IMR-90 (cell line): ENCODE measurements at regions not wholly inside any gene's neighbourhood (a gene's known extent, or its start where the extent isn't known, plus 50 kb on each side); places are given as distances from the start of the nearest gene placed in this dataset.

Experiments
- ATAC-seq: fragments of 200-7000 bp; cut with Tn5 transposase; 2 replicates; pipeline ENCODE4 v1.9.1; 2020; ENCODE audit warnings: low read depth, mild to moderate bottlenecking, moderate library complexity
- BruUV-seq: library from RNA; stranded (reverse); fragments of 400-500 nt; replicated peaks from 2 replicates; lab custom pipeline; 2021; lab: Mats Ljungman, UMichigan
- CTCF ChIA-PET: fragments of 300-600 bp; formaldehyde crosslinking; extraction: SDS; loops from one replicate; lab custom pipeline; 2021; ENCODE audit warnings: antibody characterized with exemption; lab: Yijun Ruan, JAX
- POLR2A ChIA-PET: fragments of 300-600 bp; sonication (Branson Sonifier 250); formaldehyde crosslinking; loops from one replicate; lab custom pipeline; 2022; ENCODE audit warnings: antibody characterized with exemption; ENCODE audit not compliant: unreplicated experiment; lab: Charles Lee
- DNase-seq: peaks from one replicate; pipeline ENCODE4 v3.0.0; 2013
- H2AFZ ChIP-seq: replicated peaks from 2 replicates; pipeline ENCODE3; 2013; ENCODE audit warnings: low read length, mild to moderate bottlenecking; ENCODE audit not compliant: poor library complexity
- H2AK5ac ChIP-seq: 2 replicates; pipeline ENCODE4 v1.6.1; 2013; ENCODE audit warnings: low read depth, low read length, inconsistent platforms
- H2AK9ac ChIP-seq: replicated peaks from 2 replicates; pipeline ENCODE3; 2013; ENCODE audit warnings: mild to moderate bottlenecking, low read depth, low read length, moderate library complexity; ENCODE audit not compliant: poor library complexity
- H2BK120ac ChIP-seq: 2 replicates; pipeline ENCODE4 v1.6.1; 2013; ENCODE audit warnings: low read depth, low read length, inconsistent platforms
- H2BK15ac ChIP-seq: 3 replicates; pipeline ENCODE4 v1.6.1; 2013; ENCODE audit warnings: low read depth, low read length, inconsistent platforms
- H2BK20ac ChIP-seq: 2 replicates; pipeline ENCODE4 v1.6.1; 2013; ENCODE audit warnings: low read depth, mild to moderate bottlenecking, inconsistent platforms, low read length, moderate library complexity
- H2BK5ac ChIP-seq: 2 replicates; pipeline ENCODE4 v1.6.1; 2013; ENCODE audit warnings: mild to moderate bottlenecking, low read depth, low read length, inconsistent platforms; ENCODE audit not compliant: poor library complexity, severe bottlenecking
- H3K14ac ChIP-seq: replicated peaks from 2 replicates; pipeline ENCODE4 v1.6.1; 2013; ENCODE audit warnings: low read depth, low read length, inconsistent platforms
- H3K18ac ChIP-seq: 2 replicates; pipeline ENCODE4 v1.6.1; 2013; ENCODE audit warnings: low read depth, low read length, control low read depth
- H3K23ac ChIP-seq: 2 replicates; pipeline ENCODE4 v1.6.1; 2013; ENCODE audit warnings: low read depth, low read length, inconsistent platforms
- H3K27ac ChIP-seq: 2 replicates; pipeline ENCODE4 v1.5.1; 2013; ENCODE audit warnings: mild to moderate bottlenecking, control low read depth, low read length; ENCODE audit not compliant: insufficient read depth
- H3K27me3 ChIP-seq: 2 replicates; pipeline ENCODE4 v1.6.1; 2013; ENCODE audit warnings: low read length; ENCODE audit not compliant: control insufficient read depth, insufficient read depth
- H3K36me3 ChIP-seq: 2 replicates; pipeline ENCODE4 v1.6.1; 2013; ENCODE audit warnings: low read length, mixed read lengths; ENCODE audit not compliant: control insufficient read depth, insufficient read depth
- H3K4ac ChIP-seq: 2 replicates; pipeline ENCODE4 v1.6.1; 2013; ENCODE audit warnings: low read depth, low read length, inconsistent platforms
- H3K4me1 ChIP-seq: 2 replicates; pipeline ENCODE4 v1.6.1; 2013; ENCODE audit warnings: low read length, mixed read lengths; ENCODE audit not compliant: control insufficient read depth, insufficient read depth
- H3K4me2 ChIP-seq: 2 replicates; pipeline ENCODE4 v1.6.1; 2013; ENCODE audit warnings: low read depth, mild to moderate bottlenecking, control low read depth, low read length, moderate library complexity
- H3K4me3 ChIP-seq: 2 replicates; pipeline ENCODE4 v1.5.1; 2013; ENCODE audit warnings: low read depth, mild to moderate bottlenecking, control low read depth, low read length, moderate library complexity; ENCODE audit not compliant: insufficient read depth
- H3K56ac ChIP-seq: 2 replicates; pipeline ENCODE4 v1.6.1; 2013; ENCODE audit warnings: low read length, inconsistent platforms; ENCODE audit not compliant: insufficient read depth; ENCODE audit errors: extremely low read depth
- H3K79me1 ChIP-seq, 2 experiments: 2 replicates each; pipeline ENCODE4 v1.6.1; 2013; ENCODE audit warnings: low read length in 2 of 2, inconsistent platforms in 1 of 2, low read depth in 1 of 2
- H3K9ac ChIP-seq: 2 replicates; pipeline ENCODE4 v1.6.1; 2013; ENCODE audit warnings: low read depth, low read length, control low read depth
- H3K9me1 ChIP-seq: 2 replicates; pipeline ENCODE4 v1.6.1; 2013; ENCODE audit warnings: low read length, inconsistent platforms; ENCODE audit not compliant: insufficient read depth
- H3K9me3 ChIP-seq: 2 replicates; pipeline ENCODE4 v1.6.1; 2013; ENCODE audit warnings: low read length; ENCODE audit not compliant: control insufficient read depth, insufficient read depth
- H4K20me1 ChIP-seq: 2 replicates; pipeline ENCODE4 v1.6.1; 2013; ENCODE audit warnings: low read length, inconsistent platforms; ENCODE audit not compliant: insufficient read depth
- H4K5ac ChIP-seq: 2 replicates; pipeline ENCODE4 v1.6.1; 2013; ENCODE audit warnings: mild to moderate bottlenecking, low read depth, low read length, control low read depth
- H4K8ac ChIP-seq, 2 experiments: 2 replicates each; pipeline ENCODE4 v1.6.1; 2013; ENCODE audit warnings: low read depth in 2 of 2, low read length in 2 of 2, control low read depth in 1 of 2, inconsistent platforms in 1 of 2
- H4K91ac ChIP-seq: 2 replicates; pipeline ENCODE4 v1.6.1; 2013; ENCODE audit warnings: low read depth, low read length, inconsistent platforms; ENCODE audit not compliant: insufficient read depth
- BHLHE40 ChIP-seq: fragments of 150-350 bp; IDR thresholded peaks from 2 replicates; pipeline ENCODE4 v1.6.1; 2016; ENCODE audit warnings: mild to moderate bottlenecking, low read depth, low read length
- CEBPB ChIP-seq: IDR thresholded peaks from 2 replicates; pipeline ENCODE4 v1.6.1; 2012; ENCODE audit warnings: low read depth, low read length, improper control_type of control experiment
- CHD1 ChIP-seq: IDR thresholded peaks from 2 replicates; pipeline ENCODE4 v1.6.1; 2012; ENCODE audit warnings: low read depth, low read length, improper control_type of control experiment
- FOS ChIP-seq: fragments of 150-350 bp; IDR thresholded peaks from 2 replicates; pipeline ENCODE4 v1.6.1; 2016; ENCODE audit warnings: low read depth, low read length
- MAFK ChIP-seq: IDR thresholded peaks from 2 replicates; pipeline ENCODE4 v1.6.1; 2012; ENCODE audit warnings: low read depth, low read length, improper control_type of control experiment
- MAZ ChIP-seq: IDR thresholded peaks from 2 replicates; pipeline ENCODE4 v1.6.1; 2012; ENCODE audit warnings: low read depth, mild to moderate bottlenecking, low read length, improper control_type of control experiment, moderate library complexity, borderline replicate concordance
- MXI1 ChIP-seq: IDR thresholded peaks from 2 replicates; pipeline ENCODE4 v1.6.1; 2012; ENCODE audit warnings: low read depth, mild to moderate bottlenecking, low read length, moderate library complexity, borderline replicate concordance
- NFE2L2 ChIP-seq: fragments of 150-350 bp; IDR thresholded peaks from 2 replicates; pipeline ENCODE4 v1.6.1; 2016; ENCODE audit warnings: low read depth, mild to moderate bottlenecking, low read length
- POLR2A ChIP-seq: IDR thresholded peaks from 2 replicates; pipeline ENCODE4 v1.6.1; 2012; ENCODE audit warnings: mild to moderate bottlenecking, low read depth, low read length
- RAD21 ChIP-seq: IDR thresholded peaks from 2 replicates; pipeline ENCODE4 v1.6.1; 2012; ENCODE audit warnings: low read length, improper control_type of control experiment
- RCOR1 ChIP-seq: IDR thresholded peaks from 2 replicates; pipeline ENCODE4 v1.6.1; 2012; ENCODE audit warnings: mild to moderate bottlenecking, low read length, improper control_type of control experiment; ENCODE audit not compliant: insufficient replicate concordance
- RFX5 ChIP-seq: IDR thresholded peaks from 2 replicates; pipeline ENCODE4 v1.8.0; 2012; ENCODE audit warnings: low read depth, mild to moderate bottlenecking, low read length, moderate library complexity
- SMC3 ChIP-seq: fragments of 150-350 bp; IDR thresholded peaks from 2 replicates; pipeline ENCODE4 v1.6.1; 2016; ENCODE audit warnings: low read depth, mild to moderate bottlenecking, antibody characterized with exemption, low read length, moderate library complexity
- WGBS, 2 experiments: methylation state at CpG; one replicate each; pipeline versions ENCODE4 v1.1.5 to v1.1.7; 2013; ENCODE audit warnings: missing lambda C conversion rate in 2 of 2; ENCODE audit not compliant: insufficient read length in 1 of 2; ENCODE audit errors: extremely low coverage in 2 of 2; 5-methylcytosine and 5-hydroxymethylcytosine counted together
- dilution Hi-C: fragments of 300-500 bp; cut with HindIII; formaldehyde crosslinking; loops from one replicate; pipeline ENCODE4 v1.14.3; 2018; ENCODE audit warnings: low sequenced_read_pairs; ENCODE audit not compliant: unreplicated experiment
- in situ Hi-C: fragments of 300-500 bp; cut with MboI; formaldehyde crosslinking; loops from 3 replicates; pipeline ENCODE4 v1.14.3; 2019; ENCODE audit warnings: low sequenced_read_pairs, inconsistent platforms, mixed read lengths
- intact Hi-C: fragments of 100-400 bp; cut with micrococcal nuclease; formaldehyde crosslinking; loops from 2 replicates; pipeline ENCODE4 v1.10.0; 2022
- TF ChIP-seq, protein P1 (sequence below): fragments of 150-350 bp; IDR thresholded peaks from 2 replicates; pipeline ENCODE4 v1.6.1; 2017; ENCODE audit warnings: mild to moderate bottlenecking, antibody characterized with exemption, low read length, low read depth
- TF ChIP-seq, protein P2 (sequence below): conservative IDR thresholded peaks from 2 replicates; pipeline ENCODE4 v1.5.1; 2012; ENCODE audit warnings: mild to moderate bottlenecking, low read depth, low read length, improper control_type of control experiment
- TF ChIP-seq, protein P3 (sequence below): fragments of 150-350 bp; IDR thresholded peaks from 2 replicates; pipeline ENCODE4 v1.6.1; 2016; ENCODE audit warnings: low read depth, mild to moderate bottlenecking, low read length, moderate library complexity, borderline replicate concordance

DNA sequence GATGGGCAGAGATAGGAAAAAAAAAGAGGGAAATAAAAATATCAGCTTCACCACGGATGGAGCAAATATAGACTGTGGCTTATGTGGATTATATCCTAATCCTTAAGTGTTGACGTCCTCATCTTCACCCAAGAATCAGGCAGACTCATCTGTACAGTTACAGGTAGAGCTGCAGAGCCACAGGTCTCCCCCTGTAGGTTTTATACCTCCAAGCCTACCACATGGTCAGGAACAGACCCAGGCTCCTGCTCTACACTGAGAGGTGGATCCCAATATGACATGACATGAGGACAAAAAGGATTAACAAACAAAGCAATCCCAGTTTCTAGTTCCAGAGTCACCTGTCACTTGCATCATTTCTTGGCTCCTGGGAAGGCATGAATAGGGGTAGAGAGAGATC lies 400.8 kb downstream of the SEMA3D start:
- Histone ChIP-seq H2AFZ (no peak overlapping the region), H3K4ac (no peak overlapping the region), H2BK120ac (no peak overlapping the region), H4K20me1 (no peaks in the 10 kb centered on the region), H3K79me1 (no peaks in the 10 kb centered on the region), H3K56ac (no peak overlapping the region), H3K36me3 (no peaks in the 10 kb centered on the region), H3K4me2 (no peak overlapping the region), H3K23ac (no peak overlapping the region), H2BK20ac (no peak overlapping the region), H2AK5ac (no peak overlapping the region), H3K18ac (no peak overlapping the region), H3K9ac (no peak overlapping the region), H2AK9ac (no peak overlapping the region), H4K5ac (no peak overlapping the region), H3K9me3 (no peaks in the 10 kb centered on the region), H2BK15ac (no peak overlapping the region), H3K9me1 (0 out of 2 replicates have a peak, but pooled peaks cover under 1% of the 10 kb centered on the region), H3K4me1 (no peaks in the 10 kb centered on the region), H4K91ac (no peak overlapping the region), H3K27me3 (no peaks in the 10 kb centered on the region), H3K27ac (no peak overlapping the region), H3K14ac (no peak overlapping the region), H4K8ac (no peak overlapping the region), H3K4me3 (no peak overlapping the region), H2BK5ac (no peak overlapping the region)
- intact Hi-C loops, result no loop called here
- dilution Hi-C loops, result no loop called here
- CTCF ChIA-PET, result no interaction called here
- BruUV-seq, result no TSS peak
- TF ChIP-seq, protein P1, sequence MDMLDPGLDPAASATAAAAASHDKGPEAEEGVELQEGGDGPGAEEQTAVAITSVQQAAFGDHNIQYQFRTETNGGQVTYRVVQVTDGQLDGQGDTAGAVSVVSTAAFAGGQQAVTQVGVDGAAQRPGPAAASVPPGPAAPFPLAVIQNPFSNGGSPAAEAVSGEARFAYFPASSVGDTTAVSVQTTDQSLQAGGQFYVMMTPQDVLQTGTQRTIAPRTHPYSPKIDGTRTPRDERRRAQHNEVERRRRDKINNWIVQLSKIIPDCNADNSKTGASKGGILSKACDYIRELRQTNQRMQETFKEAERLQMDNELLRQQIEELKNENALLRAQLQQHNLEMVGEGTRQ, result no peak
- no peak for TF ChIP-seq MXI1
- no peak for TF ChIP-seq NFE2L2
- no peak for TF ChIP-seq POLR2A
- TF ChIP-seq SMC3, result no peak
- TF ChIP-seq FOS, result no peak
- TF ChIP-seq, protein P2, sequence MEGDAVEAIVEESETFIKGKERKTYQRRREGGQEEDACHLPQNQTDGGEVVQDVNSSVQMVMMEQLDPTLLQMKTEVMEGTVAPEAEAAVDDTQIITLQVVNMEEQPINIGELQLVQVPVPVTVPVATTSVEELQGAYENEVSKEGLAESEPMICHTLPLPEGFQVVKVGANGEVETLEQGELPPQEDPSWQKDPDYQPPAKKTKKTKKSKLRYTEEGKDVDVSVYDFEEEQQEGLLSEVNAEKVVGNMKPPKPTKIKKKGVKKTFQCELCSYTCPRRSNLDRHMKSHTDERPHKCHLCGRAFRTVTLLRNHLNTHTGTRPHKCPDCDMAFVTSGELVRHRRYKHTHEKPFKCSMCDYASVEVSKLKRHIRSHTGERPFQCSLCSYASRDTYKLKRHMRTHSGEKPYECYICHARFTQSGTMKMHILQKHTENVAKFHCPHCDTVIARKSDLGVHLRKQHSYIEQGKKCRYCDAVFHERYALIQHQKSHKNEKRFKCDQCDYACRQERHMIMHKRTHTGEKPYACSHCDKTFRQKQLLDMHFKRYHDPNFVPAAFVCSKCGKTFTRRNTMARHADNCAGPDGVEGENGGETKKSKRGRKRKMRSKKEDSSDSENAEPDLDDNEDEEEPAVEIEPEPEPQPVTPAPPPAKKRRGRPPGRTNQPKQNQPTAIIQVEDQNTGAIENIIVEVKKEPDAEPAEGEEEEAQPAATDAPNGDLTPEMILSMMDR, result no peak
- TF ChIP-seq RFX5, result no peak
- TF ChIP-seq, protein P3, sequence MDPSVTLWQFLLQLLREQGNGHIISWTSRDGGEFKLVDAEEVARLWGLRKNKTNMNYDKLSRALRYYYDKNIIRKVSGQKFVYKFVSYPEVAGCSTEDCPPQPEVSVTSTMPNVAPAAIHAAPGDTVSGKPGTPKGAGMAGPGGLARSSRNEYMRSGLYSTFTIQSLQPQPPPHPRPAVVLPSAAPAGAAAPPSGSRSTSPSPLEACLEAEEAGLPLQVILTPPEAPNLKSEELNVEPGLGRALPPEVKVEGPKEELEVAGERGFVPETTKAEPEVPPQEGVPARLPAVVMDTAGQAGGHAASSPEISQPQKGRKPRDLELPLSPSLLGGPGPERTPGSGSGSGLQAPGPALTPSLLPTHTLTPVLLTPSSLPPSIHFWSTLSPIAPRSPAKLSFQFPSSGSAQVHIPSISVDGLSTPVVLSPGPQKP, result no peak
- TF ChIP-seq CHD1, result no peak
- no peak for TF ChIP-seq RCOR1
- TF ChIP-seq CEBPB, result no peak
- TF ChIP-seq MAZ, result no peak
- TF ChIP-seq MAFK, result no peak
- no peak for TF ChIP-seq RAD21
- TF ChIP-seq BHLHE40, result no peak
- POLR2A ChIA-PET, result no interaction called here
- ATAC-seq, result no peak
- WGBS, 2 experiments, result no CpG with 5 or more reads among the region's 2 CpGs
- in situ Hi-C loops, result no loop called here
- DNase-seq, result no peak
